ENCODE measurements at regions not wholly inside any gene's neighbourhood (a gene's known extent, or its start where the extent isn't known, plus 50 kb on each side); places are given as distances from the start of the nearest gene placed in this dataset.

DNA sequence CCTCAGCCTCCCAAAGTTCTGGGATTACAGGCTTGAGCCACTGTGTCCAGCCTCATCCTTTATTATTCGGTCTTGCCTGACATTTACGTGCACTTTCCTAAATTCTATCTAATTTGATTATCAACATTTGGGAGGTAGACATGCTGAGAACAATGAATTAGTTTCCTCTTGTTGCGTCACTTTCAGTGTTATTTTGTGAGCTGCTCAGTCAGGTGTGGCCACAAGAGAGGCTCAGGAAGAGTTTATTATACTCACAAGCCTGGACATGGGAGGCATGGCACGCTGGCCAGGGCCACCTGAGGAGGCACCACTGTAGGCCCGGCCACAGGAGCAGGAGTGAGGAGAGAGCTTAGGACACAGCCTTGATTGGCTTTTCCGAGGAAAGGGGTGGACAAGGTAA, 59.7 kb upstream of the RBFOX2 start:
- ChIA-PET CTCF (interaction anchor here (1.1 to 2.7 kb wide), 2 partner anchors 23 to 157 kb away, joined by 3 to 23 read pairs; no protein-coding TSS in a partner anchor), POLR2A (no interaction called here)
- H3K4me3 ChIP-seq (ENCODE audit: low read depth, low read length): no peak overlapping the region
- DNase-seq (ENCODE audit: low read depth, low spot score): no peak
- TF ChIP-seq, protein P1, sequence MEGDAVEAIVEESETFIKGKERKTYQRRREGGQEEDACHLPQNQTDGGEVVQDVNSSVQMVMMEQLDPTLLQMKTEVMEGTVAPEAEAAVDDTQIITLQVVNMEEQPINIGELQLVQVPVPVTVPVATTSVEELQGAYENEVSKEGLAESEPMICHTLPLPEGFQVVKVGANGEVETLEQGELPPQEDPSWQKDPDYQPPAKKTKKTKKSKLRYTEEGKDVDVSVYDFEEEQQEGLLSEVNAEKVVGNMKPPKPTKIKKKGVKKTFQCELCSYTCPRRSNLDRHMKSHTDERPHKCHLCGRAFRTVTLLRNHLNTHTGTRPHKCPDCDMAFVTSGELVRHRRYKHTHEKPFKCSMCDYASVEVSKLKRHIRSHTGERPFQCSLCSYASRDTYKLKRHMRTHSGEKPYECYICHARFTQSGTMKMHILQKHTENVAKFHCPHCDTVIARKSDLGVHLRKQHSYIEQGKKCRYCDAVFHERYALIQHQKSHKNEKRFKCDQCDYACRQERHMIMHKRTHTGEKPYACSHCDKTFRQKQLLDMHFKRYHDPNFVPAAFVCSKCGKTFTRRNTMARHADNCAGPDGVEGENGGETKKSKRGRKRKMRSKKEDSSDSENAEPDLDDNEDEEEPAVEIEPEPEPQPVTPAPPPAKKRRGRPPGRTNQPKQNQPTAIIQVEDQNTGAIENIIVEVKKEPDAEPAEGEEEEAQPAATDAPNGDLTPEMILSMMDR (IDR thresholded peaks at IDR 0.05; ENCODE audit: insufficient read depth, low read length, missing control alignments): no peak

GRCh38 chr22:36087784-36088183, 59.2 kb upstream of the RBFOX2 start:
- TF ChIP-seq, protein P1 (IDR thresholded peaks at IDR 0.05; ENCODE audit: insufficient read depth, low read length, missing control alignments): no peak
- DNase-seq (ENCODE audit: low read depth, low spot score): no peak
- CTCF ChIA-PET: interaction anchor here (2.7 kb wide), 1 partner anchor 22 kb away, joined by 23 read pairs; no protein-coding TSS in a partner anchor
- H3K4me3 ChIP-seq (ENCODE audit: low read depth, low read length): no peak overlapping the region
- POLR2A ChIA-PET: no interaction called here

- CTCF ChIA-PET: interaction anchor here (1.2 to 7.3 kb wide), 2 partner anchors 13 to 21 kb away, joined by 4 to 74 read pairs; no protein-coding TSS in a partner anchor
- TF ChIP-seq, protein P1 (IDR thresholded peaks at IDR 0.05; ENCODE audit: insufficient read depth, low read length, missing control alignments): no peak
- POLR2A ChIA-PET: no interaction called here
- no peak overlapping the region for H3K4me3 ChIP-seq (ENCODE audit: low read depth, low read length)
- no peak for DNase-seq (ENCODE audit: low read depth, low spot score)
These were observed 58.1 kb upstream of the RBFOX2 start for GRCh38 chr22:36086629-36087254.

GRCh38 chr22:36086170-36086490, 57.5 kb upstream of the RBFOX2 start:
- ChIA-PET CTCF (interaction anchor here (1.2 to 7.3 kb wide), 2 partner anchors 14 to 20 kb away, joined by 4 to 74 read pairs; no protein-coding TSS in a partner anchor), POLR2A (no interaction called here)
- DNase-seq (ENCODE audit: low read depth, low spot score): no peak
- H3K4me3 ChIP-seq (ENCODE audit: low read depth, low read length): no peak overlapping the region
- TF ChIP-seq, protein P1 (IDR thresholded peaks at IDR 0.05; ENCODE audit: insufficient read depth, low read length, missing control alignments): no peak

DNA sequence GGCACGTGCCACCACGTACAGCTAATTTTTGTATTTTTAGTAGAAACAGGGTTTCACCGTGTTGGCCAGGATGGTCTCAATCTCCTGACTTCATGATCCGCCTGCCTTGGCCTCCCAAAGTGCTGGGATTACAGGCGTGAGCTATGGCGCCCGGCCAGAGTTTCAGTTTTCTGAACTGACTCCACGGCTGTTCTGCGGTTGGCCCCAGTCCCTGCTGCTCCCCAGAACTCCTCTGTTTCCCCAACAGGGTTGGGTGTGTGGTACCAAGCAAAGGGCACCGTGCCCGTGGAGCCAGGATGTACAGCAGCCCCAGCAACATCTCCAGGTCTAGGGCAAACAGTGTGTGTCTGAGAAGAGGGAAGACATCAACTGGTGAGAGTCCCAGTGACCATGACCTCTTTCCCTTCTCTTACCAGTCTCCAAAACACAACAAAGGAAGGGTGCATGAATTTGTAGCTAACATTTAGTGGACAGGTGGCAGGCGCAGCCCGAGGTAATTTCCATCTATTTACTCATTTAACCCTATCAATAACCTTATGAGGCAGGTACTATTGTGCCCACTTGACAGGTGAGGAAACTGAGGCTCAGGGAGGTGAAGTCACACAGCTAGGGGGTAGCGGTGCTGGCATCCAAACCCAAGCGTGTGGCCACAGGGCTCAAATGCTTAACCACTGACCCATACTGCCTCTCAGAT, 57.0 kb upstream of the RBFOX2 start:
- ChIA-PET CTCF (interaction anchor here (1.0 to 7.3 kb wide), 3 partner anchors 14 to 57 kb away, joined by 4 to 74 read pairs (median 4); no protein-coding TSS in a partner anchor), POLR2A (no interaction called here)
- TF ChIP-seq, protein P1 (IDR thresholded peaks at IDR 0.05; ENCODE audit: insufficient read depth, low read length, missing control alignments): no peak

GRCh38 chr22:36084717-36085116, 56.1 kb upstream of the RBFOX2 start:
- POLR2A ChIA-PET: no interaction called here
- DNase-seq (ENCODE audit: low read depth, low spot score): no peak
- H3K4me3 ChIP-seq (ENCODE audit: low read depth, low read length): no peak overlapping the region
- CTCF ChIA-PET: interaction anchor here (1.0 to 7.3 kb wide), 2 partner anchors 19 to 58 kb away, joined by 4 to 74 read pairs; no protein-coding TSS in a partner anchor
- TF ChIP-seq, protein P1 (IDR thresholded peaks at IDR 0.05; ENCODE audit: insufficient read depth, low read length, missing control alignments): no peak

More for the DNA sequence above, 57.0 kb upstream of the RBFOX2 start:
- H3K4me3 ChIP-seq (ENCODE audit: low read depth, low read length): no peak overlapping the region
- no peak for DNase-seq (ENCODE audit: low read depth, low spot score)
